Hematopoietic multipotent progenitor cell treated with erythropoietin and hydrocortisone succinate and interleukin-3 and kit ligand, for 6 days (in vitro differentiated cells): ENCODE measurements at regions not wholly inside any gene's neighbourhood (a gene's known extent, or its start where the extent isn't known, plus 50 kb on each side); places are given as distances from the start of the nearest gene placed in this dataset.
A peak's percentile ranks its signal among the peaks of the same experiment; 100 is the strongest.

ENCODE experiments used
- DNase-seq: peaks from one replicate; pipeline ENCODE4 v3.0.0-alpha.2; 2015

DNA sequence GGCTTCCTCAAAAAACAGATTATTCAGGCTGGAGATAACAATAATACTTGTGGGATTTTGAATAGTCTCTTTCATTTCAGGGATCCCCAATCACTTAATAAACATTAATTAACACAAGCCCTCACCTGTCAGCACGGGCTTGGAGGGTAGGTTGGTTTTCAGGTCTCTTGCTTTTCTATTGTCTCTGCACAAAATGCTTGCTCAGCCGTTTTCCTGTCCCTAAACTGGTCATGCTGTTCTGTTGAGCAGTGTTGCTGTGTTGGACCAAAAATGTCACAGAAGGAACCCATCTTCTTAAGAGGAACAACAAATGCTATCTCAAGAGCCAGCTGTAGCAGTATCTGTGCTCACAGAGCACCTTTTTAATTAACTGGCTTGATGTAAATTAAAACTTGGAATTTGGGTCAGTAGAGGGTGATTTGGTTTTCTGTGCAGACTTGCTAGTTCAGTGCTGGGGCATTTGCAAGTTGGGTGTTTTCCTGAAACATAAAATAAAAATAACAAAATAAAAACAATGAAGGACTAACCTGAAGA, 231.8 kb upstream of the CRY1 start:
- DNase-seq: peak; percentile 5

DNA sequence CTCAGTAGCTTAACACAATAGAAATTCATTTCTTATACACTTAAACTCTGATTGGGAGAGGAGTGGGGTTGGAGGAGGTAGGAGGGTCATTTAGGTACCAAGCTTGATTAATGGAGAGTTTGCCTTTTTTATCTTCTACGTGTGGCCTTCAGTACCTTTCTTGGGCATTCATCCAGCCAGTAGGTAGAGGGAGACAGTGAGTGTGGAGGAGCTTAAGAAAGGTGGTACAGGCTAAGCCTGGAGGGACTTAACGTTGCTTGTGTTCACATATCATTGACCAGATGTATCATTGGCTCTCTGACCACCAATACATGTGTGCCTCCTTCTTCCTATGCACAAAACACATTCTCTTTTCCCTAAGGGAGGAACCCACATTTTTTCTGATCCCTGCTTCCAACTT, 232.9 kb upstream of the CRY1 start:
- DNase-seq: no peak

DNA sequence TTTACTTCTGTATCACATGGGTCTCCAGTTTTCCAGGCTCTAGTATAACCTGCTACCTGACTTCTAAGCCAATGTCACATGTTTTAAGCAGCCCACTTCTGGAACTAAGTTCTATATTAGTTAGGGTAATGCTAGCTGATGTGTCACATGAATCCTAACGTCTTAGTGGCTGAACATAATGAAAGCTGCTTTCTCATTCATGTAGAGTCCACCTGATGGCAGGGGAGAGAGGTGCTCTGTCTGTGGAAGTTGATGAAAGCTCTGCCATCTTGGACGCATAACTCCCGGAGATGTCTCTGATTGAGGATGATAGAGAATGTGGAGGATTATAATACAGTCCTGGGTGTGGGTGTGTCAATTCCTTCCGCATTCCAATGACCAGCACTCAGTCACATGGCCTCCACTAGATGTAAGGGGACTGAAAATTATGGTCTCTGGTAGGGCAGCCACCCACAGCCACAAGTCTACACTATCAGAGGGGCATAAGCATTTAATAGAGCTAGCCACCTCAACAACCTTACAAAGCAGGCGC, 234.4 kb upstream of the CRY1 start:
- no peak for DNase-seq

DNA sequence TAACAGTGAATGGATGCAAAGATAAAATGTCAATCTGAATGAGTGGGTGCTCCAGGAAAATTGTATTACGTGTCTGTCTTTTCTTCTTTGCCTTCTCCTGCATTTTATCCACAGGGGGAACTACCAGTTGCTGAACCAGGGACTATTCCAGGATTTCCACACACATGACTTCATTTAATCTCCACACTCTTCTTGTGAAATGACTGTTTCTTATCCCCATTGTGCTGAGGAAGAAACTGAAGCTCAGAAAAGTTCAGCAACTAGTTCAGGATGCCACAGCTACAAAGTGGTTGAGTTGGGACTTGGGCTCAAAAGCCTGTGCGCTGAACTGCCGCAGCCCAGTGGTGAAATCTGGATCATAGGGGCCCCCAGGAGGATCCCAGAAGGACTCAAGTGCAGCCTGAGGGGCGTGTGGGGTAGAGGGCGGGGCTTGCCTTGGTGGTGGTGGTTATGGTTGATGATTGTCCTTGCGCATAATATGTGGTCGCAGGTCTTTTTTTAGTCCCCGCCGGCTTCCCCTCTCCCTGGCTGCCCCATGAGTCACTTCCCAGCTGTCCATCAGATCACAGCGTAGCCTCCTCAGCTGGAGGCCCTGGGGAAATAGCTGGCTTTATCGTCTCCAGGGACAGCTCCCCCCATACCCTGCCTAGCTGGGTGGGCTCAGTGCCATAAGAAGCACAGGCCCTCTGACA, 235.2 kb upstream of the CRY1 start:
- DNase-seq: peak; percentile 56

DNA sequence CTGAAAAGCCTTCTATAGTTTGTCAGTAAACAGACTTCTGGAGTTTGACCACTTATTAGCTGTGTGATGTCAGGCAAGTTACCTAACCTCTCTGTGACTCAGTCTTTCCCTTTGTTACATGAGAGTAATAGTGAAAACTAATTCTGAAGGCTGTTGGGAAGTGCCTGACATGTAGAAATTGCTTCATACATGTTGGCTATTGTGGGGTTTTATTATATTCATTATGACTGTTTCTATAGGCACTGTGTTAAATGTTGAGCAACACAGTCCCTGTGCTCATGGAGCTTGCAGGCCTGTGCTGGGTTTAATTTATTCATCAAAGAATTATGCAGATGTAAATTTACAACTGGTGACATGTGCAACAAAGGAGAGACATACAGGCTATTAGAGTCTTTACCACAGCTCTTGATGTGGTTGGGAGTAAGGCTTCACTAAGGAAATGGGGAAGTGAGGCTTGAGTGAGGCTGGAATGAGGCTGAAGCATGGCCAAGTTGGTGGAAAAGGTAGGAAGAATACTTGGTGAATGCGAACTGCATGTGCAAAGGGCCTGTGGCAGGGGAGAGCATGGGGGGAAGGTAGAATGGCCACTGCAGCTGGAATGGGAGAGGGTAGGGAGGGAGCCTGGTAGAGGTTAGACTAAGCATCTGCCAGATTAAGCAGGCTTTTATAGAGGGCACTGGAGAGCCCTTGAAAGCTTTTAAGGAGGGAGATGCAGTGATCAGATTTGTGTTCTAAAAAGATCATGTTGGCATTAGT, 236.4 kb upstream of the CRY1 start:
- DNase-seq: peak; percentile 21

DNA sequence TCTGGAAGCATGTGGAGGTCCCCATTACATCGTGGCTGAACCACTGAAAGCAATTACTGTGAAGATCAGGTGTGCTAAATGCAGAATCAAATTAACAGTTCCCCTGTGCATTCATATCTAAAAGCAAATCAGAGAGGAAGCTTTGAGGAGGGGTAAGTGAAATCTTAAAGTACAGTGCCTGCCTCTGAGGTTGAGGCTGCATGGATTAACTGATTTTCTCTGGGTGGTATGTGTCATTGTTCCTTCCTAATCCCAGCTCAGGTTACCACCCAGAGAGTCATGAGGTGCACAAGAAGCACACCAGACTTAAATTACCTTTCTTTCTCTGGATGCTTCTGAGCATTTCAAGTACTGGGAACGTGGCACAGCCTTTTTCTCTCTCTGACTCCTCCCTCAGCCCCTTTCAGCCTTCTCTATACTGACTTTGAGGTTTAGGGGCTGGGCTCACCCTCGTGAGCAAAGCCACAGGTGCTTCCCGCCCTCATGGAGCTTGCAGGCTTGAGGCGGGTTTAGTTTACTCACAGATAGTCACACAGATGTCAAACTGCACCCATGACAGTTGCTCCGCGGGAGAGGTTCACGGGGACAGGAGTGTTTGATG, 237.6 kb upstream of the CRY1 start:
- peak; percentile 19 for DNase-seq

DNA sequence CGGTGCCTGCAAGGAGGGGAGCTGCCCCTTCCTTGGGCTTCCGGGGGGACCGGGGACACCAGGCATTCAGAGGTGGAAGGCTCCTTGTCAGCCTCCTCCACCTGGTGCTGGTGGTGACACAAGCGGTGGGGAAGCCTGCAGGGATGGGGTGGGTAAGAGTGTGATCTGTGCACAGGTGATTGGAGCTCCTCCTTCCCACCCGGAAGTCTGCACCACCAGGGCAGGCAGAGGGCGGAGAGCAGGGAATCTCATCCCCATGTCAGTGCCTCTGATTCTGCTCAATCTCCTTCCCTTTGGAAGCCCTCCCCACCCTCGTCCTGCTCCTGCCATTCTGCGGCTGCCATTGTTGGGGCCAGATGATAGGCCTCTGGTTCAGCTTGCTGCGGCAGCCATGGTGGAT, 238.1 kb upstream of the CRY1 start:
- DNase-seq: no peak

DNA sequence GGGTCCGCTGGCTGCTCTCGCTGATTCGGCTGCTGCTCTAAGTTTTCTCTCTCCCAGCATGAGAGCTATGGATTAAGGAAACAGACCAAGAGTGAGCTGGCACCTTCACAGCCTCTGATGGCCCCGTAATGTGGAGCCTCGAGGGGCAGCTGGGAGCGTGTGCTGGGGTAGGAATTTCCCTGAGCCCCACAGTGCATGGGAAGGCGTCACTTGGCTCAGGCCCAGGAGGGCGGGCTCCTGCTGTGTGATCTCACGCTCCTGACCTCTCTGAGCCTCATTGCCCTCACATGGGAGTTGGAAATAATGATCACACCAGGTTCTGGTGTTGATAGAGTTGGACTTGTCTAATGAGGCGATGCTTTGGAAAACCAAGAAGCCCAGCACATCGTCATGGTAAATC, 238.6 kb upstream of the CRY1 start:
- no peak for DNase-seq

DNA sequence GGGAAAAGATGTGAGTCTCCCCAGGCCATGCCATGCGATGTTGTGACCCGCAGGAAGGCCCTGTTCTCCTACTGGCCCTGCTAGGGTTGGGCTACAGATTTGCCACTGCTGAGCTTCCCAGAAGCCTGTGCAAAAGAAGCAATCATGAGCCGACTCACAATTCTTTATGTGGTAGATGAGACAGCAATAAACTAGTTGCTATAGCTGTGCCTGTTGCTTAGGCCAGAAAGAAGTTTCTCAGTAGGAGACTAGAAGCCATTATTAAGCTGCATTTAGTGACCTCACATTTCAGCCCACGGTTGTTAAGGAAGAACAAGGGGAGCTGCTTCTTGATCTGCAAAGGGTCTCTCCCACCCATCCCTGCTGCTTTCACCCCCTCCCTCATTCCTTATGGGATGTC, 239.4 kb upstream of the CRY1 start:
- DNase-seq: peak; percentile 3

DNA sequence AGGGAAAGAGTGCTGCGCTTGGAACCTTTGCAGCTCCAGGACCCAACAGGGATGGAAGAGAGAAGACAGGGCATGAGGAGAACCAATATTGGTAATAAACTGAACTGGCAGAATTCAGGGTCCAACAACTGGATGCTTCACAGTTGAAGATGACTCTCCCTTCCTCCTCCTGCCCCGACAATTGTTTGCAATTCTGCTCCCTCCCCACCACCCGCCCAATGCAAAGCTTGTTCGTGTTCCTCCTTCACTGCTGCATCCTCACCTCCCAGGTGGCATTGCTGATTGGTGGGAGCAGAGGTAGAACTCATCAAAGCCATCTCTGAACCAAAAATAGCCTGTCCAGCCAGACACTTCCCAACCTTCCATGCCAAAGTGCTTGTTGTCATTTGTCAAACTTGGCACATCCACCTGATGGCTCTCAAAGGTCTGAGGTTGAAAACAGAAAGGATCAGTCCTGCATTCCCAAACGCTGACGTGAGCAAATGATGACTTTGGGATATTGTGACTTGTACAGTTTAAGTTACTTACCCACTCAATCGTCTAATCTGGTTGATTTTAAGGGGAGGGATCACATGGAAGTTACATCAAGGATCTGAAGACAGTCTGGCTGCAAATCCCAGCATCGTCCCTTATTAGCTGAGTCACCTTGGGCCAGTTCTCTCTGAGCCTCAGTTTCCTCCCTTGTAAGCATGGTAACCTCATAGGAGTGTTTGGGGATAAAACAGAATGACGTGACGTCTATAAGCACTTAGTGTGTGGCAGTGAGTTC, 242.6 kb upstream of the CRY1 start:
- no peak for DNase-seq

DNA sequence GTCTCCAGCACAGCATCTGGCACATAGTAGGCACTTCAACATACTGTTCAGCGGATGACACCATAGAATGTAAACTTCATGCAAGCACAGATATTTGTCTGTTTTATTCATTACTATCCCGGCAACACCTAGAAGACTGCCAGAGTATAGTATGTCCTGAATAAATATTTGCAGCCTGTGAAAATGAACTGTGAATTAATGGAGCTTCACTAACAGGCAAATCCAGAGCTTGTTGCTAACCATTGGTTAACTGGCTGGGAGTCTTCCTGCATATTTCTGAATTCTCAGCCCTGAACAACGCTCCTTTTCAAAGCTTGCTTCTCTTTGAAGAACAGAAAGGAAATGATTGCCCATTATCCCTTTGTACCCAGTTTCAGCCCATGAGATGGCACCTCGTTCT, 243.3 kb upstream of the CRY1 start:
- no peak for DNase-seq

DNA sequence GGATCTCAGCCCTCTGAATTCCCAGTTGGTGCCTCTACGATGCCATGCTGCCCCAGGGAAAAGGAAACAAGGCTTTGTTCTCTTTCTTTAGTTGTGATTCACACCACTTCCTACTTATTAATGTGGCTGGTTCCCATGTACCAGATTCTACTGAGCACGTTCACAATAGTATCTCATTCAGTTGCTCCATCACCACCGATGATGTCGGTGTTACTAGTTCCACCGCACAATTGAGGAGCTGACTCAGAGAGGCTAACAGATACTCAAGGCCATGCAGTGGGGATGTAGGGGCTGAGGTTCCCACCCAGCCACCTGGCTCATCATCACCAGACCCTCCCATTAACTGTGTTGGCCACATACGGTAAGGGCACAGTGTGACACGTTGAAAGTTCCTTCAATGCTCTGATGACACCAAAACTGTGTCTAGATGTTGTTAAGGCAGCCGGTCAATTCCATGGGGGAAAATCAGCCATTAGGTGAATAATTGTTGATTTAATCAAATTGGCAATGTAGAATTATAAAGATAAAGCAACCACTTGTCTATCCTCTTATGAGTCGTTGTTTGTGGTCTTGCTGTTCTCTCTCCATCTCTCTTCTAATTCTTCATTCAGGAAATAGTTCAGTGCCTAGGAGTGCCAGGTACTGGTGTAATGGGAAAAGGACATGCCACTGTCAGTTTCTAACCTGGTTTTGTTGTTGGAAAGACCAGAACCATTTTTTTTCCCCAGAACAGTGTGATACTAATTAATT, 244.2 kb upstream of the CRY1 start:
- DNase-seq: no peak

DNA sequence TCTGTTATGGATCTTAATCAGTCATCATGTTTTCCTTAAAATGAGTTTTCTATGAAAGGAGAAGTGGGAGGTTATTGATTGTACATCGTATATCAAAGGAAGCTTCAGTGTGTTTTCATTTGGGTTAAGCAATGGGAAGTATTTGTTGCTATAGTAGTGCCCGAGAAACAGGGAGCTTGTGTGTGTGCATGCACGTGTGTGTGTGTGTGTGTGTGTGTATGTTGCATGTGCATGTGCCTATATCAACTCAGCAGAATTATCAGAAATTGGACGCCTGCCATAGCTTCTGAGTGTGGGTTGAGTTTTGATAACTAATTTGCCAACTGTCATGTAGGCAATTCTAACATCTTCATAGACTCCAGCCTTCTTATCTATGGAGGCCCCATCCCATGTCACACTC, 246.1 kb upstream of the CRY1 start:
- DNase-seq: no peak

DNA sequence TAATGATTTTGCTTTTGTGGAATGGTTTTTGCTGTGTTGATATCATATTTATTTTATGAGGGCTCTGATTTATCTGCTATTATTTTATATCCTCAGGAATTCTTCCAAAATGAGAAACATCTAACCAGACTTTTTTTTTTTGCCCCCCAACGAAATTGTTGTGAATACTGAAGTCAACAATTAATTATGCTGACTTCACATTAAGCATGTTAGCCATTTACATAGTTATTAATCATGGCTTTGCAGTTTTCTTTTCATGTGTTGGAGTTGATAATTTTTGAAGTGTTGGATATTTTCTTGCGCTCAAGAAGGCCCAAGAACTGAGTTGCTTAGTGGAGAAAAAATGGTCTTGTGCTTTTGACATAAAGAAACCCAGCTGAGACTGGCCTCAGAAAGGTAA, 246.6 kb upstream of the CRY1 start:
- DNase-seq: no peak

DNA sequence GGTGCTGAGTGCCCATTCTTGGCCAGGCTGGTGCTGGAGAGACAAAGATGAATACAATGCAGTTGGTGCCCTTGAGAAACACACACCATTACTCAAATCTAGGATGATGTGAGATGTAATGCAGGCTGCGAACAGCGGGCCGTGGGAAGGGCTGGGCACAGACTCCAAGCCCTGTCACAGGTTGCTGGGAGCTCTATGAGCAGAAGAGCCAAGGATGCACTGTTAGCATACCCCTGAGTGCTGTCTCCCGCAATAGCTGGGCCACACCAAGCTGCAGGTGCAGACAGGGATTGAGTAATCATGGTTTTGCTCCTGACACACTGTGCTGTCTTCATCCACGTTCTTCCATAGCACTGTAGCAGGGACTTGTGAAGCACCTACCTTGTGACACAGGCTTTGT, 247.5 kb upstream of the CRY1 start:
- no peak for DNase-seq

DNA sequence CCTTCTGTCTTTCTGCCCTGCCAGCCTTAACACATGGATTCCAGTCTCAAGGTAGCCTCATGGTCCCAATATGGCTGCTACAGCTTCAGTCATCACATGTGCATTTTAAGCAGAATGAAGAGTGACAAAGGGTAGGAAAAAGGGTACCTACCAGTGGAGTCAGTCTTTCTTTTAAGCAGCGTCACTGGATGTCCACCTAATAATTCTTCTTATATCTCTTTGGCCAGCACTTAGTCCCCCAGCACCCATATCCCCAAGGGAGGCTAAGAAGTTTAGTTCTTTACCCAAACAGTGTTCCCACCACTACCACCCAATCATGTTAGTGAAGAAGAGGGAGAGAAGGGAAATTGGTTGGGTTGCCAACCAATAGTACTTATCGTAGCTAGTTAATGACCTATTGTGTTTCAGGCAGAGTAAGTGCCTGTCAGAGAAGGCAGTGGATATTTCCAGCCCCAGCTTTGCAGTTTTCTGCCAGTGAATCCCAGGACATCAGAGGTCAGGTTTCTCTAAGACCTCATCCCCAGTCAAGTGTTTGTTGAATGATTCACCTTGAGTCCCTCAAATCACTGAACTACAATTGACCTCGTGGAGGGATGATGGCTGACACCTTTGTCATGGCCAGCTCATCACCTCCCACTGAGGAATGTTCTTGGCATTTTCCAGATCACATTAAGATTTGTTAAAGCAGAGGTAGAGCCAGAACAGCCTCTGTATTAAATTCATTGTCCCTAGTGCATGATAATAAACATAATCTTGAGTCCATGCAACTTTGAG, 250.9 kb upstream of the CRY1 start:
- no peak for DNase-seq

DNA sequence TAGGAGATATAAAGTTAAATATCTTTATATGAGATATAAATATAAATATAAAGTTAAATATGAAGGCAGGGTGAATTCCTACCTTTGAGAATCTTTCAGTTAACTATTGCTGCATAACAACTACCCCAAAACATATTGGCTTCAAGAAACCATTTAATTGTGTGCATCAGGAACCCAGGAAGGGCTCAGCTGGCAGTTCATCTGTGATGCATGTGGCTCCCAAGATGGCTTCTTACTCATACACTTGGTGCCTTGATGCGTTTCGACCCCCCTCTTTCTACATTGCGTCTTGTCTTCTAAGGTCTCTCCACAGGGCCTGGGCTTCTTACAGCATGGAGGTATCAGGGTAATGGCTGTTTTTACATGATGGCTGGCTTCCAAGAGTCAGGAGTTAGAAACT, 253.9 kb upstream of the CRY1 start:
- DNase-seq: no peak

DNA sequence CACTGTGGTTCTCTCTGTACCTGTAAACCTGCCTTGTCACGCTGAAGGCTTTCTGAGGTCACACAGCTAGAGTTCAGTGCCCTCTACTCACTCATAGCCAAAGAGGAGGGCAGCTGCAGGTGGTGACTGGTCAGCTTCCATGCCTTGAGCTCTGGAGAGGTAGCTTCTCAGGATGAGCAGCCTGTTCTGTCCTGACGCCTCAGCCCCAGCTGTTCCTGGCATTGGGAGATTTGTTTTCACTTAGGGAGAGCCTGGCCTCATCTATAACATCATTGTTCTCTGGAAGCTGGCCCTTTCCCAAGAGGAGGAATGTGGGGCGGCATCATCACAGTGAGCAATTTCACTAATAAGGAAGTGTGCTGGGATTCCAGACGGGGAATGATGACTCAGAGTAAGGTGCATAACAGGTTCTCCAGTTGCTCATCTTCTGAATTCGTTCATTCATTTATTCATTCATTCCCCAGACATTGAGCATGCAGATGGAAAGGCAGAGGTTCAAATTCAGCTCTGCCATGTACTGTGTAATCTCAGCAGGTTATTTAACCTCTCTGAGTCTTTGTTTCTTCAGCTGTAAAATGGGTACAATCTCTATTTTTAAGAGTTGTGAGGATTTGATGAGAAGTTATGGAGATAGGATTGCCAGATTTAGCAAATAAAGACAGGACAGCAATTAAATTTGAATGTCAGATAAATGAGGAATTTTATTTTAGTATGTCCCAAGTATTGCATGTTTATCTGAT, 255.8 kb upstream of the CRY1 start:
- no peak for DNase-seq

DNA sequence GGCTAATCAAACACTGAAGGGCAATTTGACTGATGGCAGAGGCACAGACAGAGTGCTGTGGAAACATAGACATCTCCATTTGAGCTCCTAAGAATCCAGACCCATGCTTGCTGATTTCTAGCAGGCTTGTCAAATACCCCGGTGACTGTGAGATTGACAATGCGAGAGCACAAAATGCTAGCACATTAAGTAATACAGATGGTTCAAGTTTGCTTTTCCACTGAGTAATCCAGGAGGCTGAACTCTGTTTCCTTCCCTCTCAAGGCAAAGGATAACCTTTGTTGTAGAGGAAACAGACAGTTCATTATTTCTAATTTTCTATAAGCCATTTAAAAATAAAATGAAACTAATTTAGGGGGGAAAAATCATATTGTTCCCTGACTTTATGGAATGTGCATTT, 256.5 kb upstream of the CRY1 start:
- DNase-seq: no peak

DNA sequence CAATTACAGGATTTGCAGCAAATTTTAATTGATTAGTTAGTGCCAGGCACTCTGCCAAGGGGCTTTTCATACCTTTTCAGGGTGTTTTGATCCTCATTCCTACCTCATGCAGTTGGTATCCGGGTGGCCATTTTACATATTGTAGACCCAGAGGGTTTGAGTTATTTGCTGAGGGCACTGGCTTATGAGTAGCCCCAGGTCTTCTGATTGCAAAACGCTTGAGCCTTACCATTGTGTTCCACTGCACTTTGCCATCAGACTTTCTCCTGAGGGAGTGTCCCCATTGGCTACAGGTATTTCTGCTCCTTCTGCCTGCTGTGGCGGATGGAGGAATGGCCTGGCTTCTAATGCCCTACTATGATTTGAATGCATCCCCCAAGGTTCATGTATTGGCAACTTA, 257.8 kb upstream of the CRY1 start:
- no peak for DNase-seq

DNA sequence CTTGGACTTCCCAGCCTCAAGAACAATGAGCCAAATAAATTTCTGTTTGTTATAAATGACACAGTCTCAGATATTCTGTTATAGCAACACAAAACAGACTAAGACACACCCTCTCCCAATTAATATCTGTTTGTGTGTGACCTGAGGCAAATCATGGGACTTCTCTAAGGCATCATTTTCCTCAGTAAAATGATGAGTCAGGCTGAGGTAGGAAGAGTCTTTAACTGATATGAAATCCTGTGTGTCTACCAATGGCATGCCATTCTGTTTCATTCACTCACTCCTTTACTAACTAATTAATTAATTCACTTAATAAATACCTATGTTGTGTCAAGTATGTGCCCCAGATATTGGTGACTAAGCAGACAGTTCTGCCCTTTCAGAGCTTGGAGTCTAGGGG, 258.4 kb upstream of the CRY1 start:
- no peak for DNase-seq
